ENCODE measurements at regions not wholly inside any gene's neighbourhood (a gene's known extent, or its start where the extent isn't known, plus 50 kb on each side); places are given as distances from the start of the nearest gene placed in this dataset.

DNA sequence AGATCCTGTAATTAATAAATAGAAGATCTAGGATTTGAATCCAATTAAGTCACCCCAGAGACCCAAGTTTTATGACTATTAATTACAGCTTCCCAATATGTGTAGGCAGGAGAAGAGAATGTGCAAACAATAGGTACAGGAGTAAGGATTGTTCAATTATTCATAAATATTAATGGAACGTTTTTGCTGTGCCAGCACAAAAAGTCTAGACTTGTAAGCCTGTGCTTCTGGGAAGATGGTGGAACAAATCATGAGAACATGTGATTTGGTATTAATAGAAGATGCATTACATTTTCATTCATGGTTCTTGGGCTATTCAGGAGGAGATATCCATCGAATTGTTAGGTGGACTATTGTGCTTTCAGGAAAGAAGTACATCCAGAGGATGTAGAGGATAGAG, 1240.9 kb downstream of the STIM2 start:
- DNase-seq (ENCODE audit: low read depth, low spot score) (no peak), FAIRE-seq (no peak), ATAC-seq (no peak)
- H3K27me3 ChIP-seq (replicated peaks in 1 of 2; ENCODE audit: control insufficient read depth in 2 of 2, insufficient read depth in 2 of 2, low read length in 1 of 2) = no peaks in the 10 kb centered on the region
- H3K4me1 ChIP-seq (ENCODE audit: control insufficient read depth, insufficient read depth, low read length) = no peaks in the 10 kb centered on the region
- H3K79me2 ChIP-seq (ENCODE audit: control insufficient read depth, insufficient read depth, low read length) = no peaks in the 10 kb centered on the region
- H3K4me2 ChIP-seq (ENCODE audit: control insufficient read depth, insufficient read depth) = no peak overlapping the region
- no peak overlapping the region for H3K9ac ChIP-seq (ENCODE audit: control insufficient read depth, insufficient read depth, low read length)
- H3K9me3 ChIP-seq (replicated peaks; ENCODE audit: control insufficient read depth, insufficient read depth, low read length) = no peaks in the 10 kb centered on the region
- CTCF ChIA-PET = no interaction called here
- no peaks in the 10 kb centered on the region for H4K20me1 ChIP-seq (ENCODE audit: control insufficient read depth, insufficient read depth)
- 0% methylated on average over 2 of the region's 2 CpGs for WGBS (ENCODE audit: insufficient coverage, insufficient replicate concordance, low lambda C conversion rate, missing lambda C conversion rate)
- H3K4me3 ChIP-seq = no peak overlapping the region
- H2AFZ ChIP-seq (ENCODE audit: control insufficient read depth, low read depth, low read length) = no peak overlapping the region
- SMC1A ChIA-PET (ENCODE audit: uncharacterized antibody, unreplicated experiment) = no interaction called here
- in situ Hi-C loops (cut with MboI) (no loop called here), intact Hi-C loops (cut with micrococcal nuclease; ENCODE audit: unreplicated experiment) (no loop called here)
- TF ChIP-seq KAT2A (conservative IDR thresholded peaks at IDR 0.05; ENCODE audit: control insufficient read depth, low read depth, low read length) (no peak), YBX1 (IDR thresholded peaks at IDR 0.05) (no peak), BHLHE40 (IDR thresholded peaks at IDR 0.05; ENCODE audit: borderline replicate concordance in 1 of 2, low read depth in 2 of 2, low read length in 1 of 2) (no peak), MAX (IDR thresholded peaks at IDR 0.05; ENCODE audit: low read depth, low read length) (no peak), CHD1 (IDR thresholded peaks at IDR 0.05; ENCODE audit: low read depth, low read length) (no peak), SIN3A (IDR thresholded peaks at IDR 0.05; ENCODE audit: low read depth, low read length) (no peak), ETV6 (conservative IDR thresholded peaks at IDR 0.05 in 1 of 2, IDR thresholded peaks at IDR 0.05 in 1 of 2; ENCODE audit: borderline replicate concordance in 1 of 2, low read depth in 1 of 2) (no peak), ZBTB33 (IDR thresholded peaks at IDR 0.05) (no peak), CUX1 (IDR thresholded peaks at IDR 0.05; ENCODE audit: insufficient replicate concordance, low read depth, low read length) (no peak)
- H3K36me3 ChIP-seq (ENCODE audit: control insufficient read depth in 2 of 2, insufficient read depth in 2 of 2, low read length in 1 of 2) = no peaks in the 10 kb centered on the region
- no TSS peak for BruUV-seq (replicated peaks)
- RAD21 ChIA-PET (ENCODE audit: unreplicated experiment) = no interaction called here
- POLR2A ChIA-PET = no interaction called here
- no peak overlapping the region for H3K27ac ChIP-seq (ENCODE audit: control insufficient read depth, insufficient read depth)

Data from GM12878 (cell line).